ENCODE measurements at regions not wholly inside any gene's neighbourhood (a gene's known extent, or its start where the extent isn't known, plus 50 kb on each side); places are given as distances from the start of the nearest gene placed in this dataset.

GRCh38 chr7:1286946-1287645 is 54.4 kb downstream of the UNCX start:
- no peak overlapping the region for H3K27ac ChIP-seq
- TF ChIP-seq ZFX (IDR thresholded peaks at IDR 0.05; ENCODE audit: borderline replicate concordance) (no peak), CTCF (IDR thresholded peaks at IDR 0.05) (no peak)

- no peak overlapping the region for H3K27ac ChIP-seq
- TF ChIP-seq ZFX (IDR thresholded peaks at IDR 0.05; ENCODE audit: borderline replicate concordance) = no peak
- no peak for TF ChIP-seq CTCF (IDR thresholded peaks at IDR 0.05)
Measured at GRCh38 chr7:1287752-1288201, 55.1 kb downstream of the UNCX start.

- TF ChIP-seq ZFX (IDR thresholded peaks at IDR 0.05; ENCODE audit: borderline replicate concordance) = no peak
- TF ChIP-seq CTCF (IDR thresholded peaks at IDR 0.05) = no peak
- H3K27ac ChIP-seq = no peak overlapping the region
Measured at GRCh38 chr7:1288390-1288995, 55.8 kb downstream of the UNCX start.

GRCh38 chr7:1288996-1289551 is 56.4 kb downstream of the UNCX start:
- TF ChIP-seq CTCF (IDR thresholded peaks at IDR 0.05) (no peak), ZFX (IDR thresholded peaks at IDR 0.05; ENCODE audit: borderline replicate concordance) (no peak)
- H3K27ac ChIP-seq = no peak overlapping the region

GRCh38 chr7:1289666-1290025 is 57.0 kb downstream of the UNCX start:
- no peak overlapping the region for H3K27ac ChIP-seq
- no peak for TF ChIP-seq CTCF (IDR thresholded peaks at IDR 0.05)

GRCh38 chr7:1290026-1290678 is 57.5 kb downstream of the UNCX start:
- H3K27ac ChIP-seq = no peak overlapping the region
- TF ChIP-seq CTCF (IDR thresholded peaks at IDR 0.05) (peak; percentile 78), ZFX (IDR thresholded peaks at IDR 0.05; ENCODE audit: borderline replicate concordance) (no peak)
